SK-N-SH (cell line): ENCODE measurements at regions not wholly inside any gene's neighbourhood (a gene's known extent, or its start where the extent isn't known, plus 50 kb on each side); places are given as distances from the start of the nearest gene placed in this dataset.
A peak's percentile ranks its signal among the peaks of the same experiment; 100 is the strongest.

Experiments used
- CTCF ChIA-PET: fragments of 300-600, 350-600 bp; formaldehyde crosslinking; extraction: SDS; loops from one replicate; lab custom pipeline; 2021; lab: Yijun Ruan, JAX
- POLR2A ChIA-PET: fragments of 350-600 bp; sonication (Branson Sonifier 250); formaldehyde crosslinking; extraction: SDS; loops from one replicate; lab custom pipeline; 2020; ENCODE audit warnings: antibody characterized with exemption, inconsistent platforms; lab: Yijun Ruan, JAX
- DNase-seq: peaks from one replicate; pipeline ENCODE4 v3.0.0; 2012
- H2AFZ ChIP-seq: fragments of 200-600 bp; sonication (generic); 2 replicates; pipeline ENCODE4 v1.8.1; 2016; ENCODE audit warnings: antibody characterized with exemption, mild to moderate bottlenecking, low read depth
- H3F3A ChIP-seq: fragments of 200-600 bp; sonication (generic); replicated peaks from 2 replicates; pipeline ENCODE3; 2016; ENCODE audit warnings: antibody characterized with exemption, mild to moderate bottlenecking; ENCODE audit not compliant: insufficient read depth
- H3K27ac ChIP-seq, 2 experiments: fragments of 200-500 bp in 1 of 2; fragments of 200-600 bp in 1 of 2; sonication (Bioruptor generic) in 1 of 2; sonication (generic), shearing (Covaris generic) in 1 of 2; 2 replicates each; pipeline versions ENCODE4 v1.5.1 to v1.6.1; 2014 to 2016; ENCODE audit warnings: low read depth in 2 of 2, inconsistent platforms in 1 of 2, low read length in 1 of 2, mild to moderate bottlenecking in 1 of 2, mixed read lengths in 1 of 2
- H3K27me3 ChIP-seq: fragments of 200-600 bp; sonication (generic), shearing (Covaris generic); 2 replicates; pipeline ENCODE4 v1.6.1; 2016; ENCODE audit warnings: mixed run types; ENCODE audit not compliant: insufficient read depth
- H3K36me3 ChIP-seq, 2 experiments: fragments of 200-500 bp in 1 of 2; fragments of 200-600 bp in 1 of 2; sonication (Bioruptor generic) in 1 of 2; sonication (generic) in 1 of 2; replicated peaks in 1 of 2; 2 replicates each; pipeline versions ENCODE3 to v1.5.1; 2014 to 2016; ENCODE audit warnings: low read length in 1 of 2, mild to moderate bottlenecking in 1 of 2; ENCODE audit not compliant: insufficient read depth in 2 of 2, control insufficient read depth in 1 of 2
- H3K4me1 ChIP-seq, 2 experiments: fragments of 200-500 bp in 1 of 2; fragments of 200-600 bp in 1 of 2; sonication (Bioruptor generic) in 1 of 2; sonication (generic), shearing (Covaris generic) in 1 of 2; 2 replicates each; pipeline versions ENCODE4 v1.5.1 to v1.6.1; 2014 to 2016; ENCODE audit warnings: low read depth in 1 of 2, low read length in 1 of 2, mixed run types in 1 of 2; ENCODE audit not compliant: insufficient read depth in 2 of 2, control insufficient read depth in 1 of 2
- H3K4me2 ChIP-seq: fragments of 200-600 bp; sonication (generic), shearing (Covaris generic); 2 replicates; pipeline ENCODE4 v1.6.1; 2017; ENCODE audit warnings: mixed run types
- H3K4me3 ChIP-seq, 2 experiments: fragments of 200-500 bp in 1 of 2; fragments of 200-600 bp in 1 of 2; sonication (Bioruptor generic) in 1 of 2; sonication (generic), shearing (Covaris generic) in 1 of 2; 2 replicates each; pipeline versions ENCODE4 v1.5.1 to v1.8.1; 2014 to 2016; ENCODE audit warnings: low read depth in 2 of 2, inconsistent platforms in 1 of 2, low read length in 1 of 2, mild to moderate bottlenecking in 1 of 2, mixed read lengths in 1 of 2, moderate library complexity in 1 of 2
- H3K79me2 ChIP-seq: fragments of 200-600 bp; sonication (generic); 2 replicates; pipeline ENCODE4 v1.8.1; 2017; ENCODE audit warnings: mild to moderate bottlenecking; ENCODE audit not compliant: insufficient read depth
- H3K9ac ChIP-seq: fragments of 200-600 bp; sonication (generic); 2 replicates; pipeline ENCODE4 v1.6.1; 2017; ENCODE audit warnings: mixed run types
- H3K9me2 ChIP-seq: fragments of 200-600 bp; sonication (generic); 2 replicates; pipeline ENCODE4 v1.6.1; 2017; ENCODE audit warnings: mixed run types
- H3K9me3 ChIP-seq: fragments of 200-600 bp; sonication (generic); 2 replicates; pipeline ENCODE4 v1.6.1; 2017; ENCODE audit warnings: mixed run types, mild to moderate bottlenecking, moderate library complexity
- H4K20me1 ChIP-seq: fragments of 200-600 bp; sonication (generic); 2 replicates; pipeline ENCODE4 v1.6.1; 2017; ENCODE audit warnings: mild to moderate bottlenecking, mixed run types; ENCODE audit not compliant: insufficient read depth
- CHD2 ChIP-seq: fragments of 150-350 bp; IDR thresholded peaks from 2 replicates; pipeline ENCODE4 v1.6.1; 2018; ENCODE audit warnings: low read length; ENCODE audit not compliant: partially characterized antibody
- ELF1 ChIP-seq: IDR thresholded peaks from 2 replicates; pipeline ENCODE4 v1.4.0; 2012
- EP300 ChIP-seq, 2 experiments: IDR thresholded peaks; 2 replicates each; pipeline versions ENCODE4 v1.4.0 to v1.6.1; 2012; ENCODE audit warnings: borderline replicate concordance in 1 of 2, low read depth in 1 of 2, low read length in 1 of 2
- EZH2phosphoT487 ChIP-seq: fragments of 200-600 bp; sonication (generic); IDR thresholded peaks from 2 replicates; pipeline ENCODE4 v1.6.1; 2017; ENCODE audit warnings: low read depth, mixed run types, mild to moderate bottlenecking, antibody characterized with exemption, moderate library complexity, borderline replicate concordance
- FOSL2 ChIP-seq: IDR thresholded peaks from 2 replicates; pipeline ENCODE4 v1.4.0; 2012; ENCODE audit warnings: low read depth, mild to moderate bottlenecking, moderate library complexity, borderline replicate concordance
- GABPA ChIP-seq: IDR thresholded peaks from 2 replicates; pipeline ENCODE4 v1.4.0; 2012; ENCODE audit warnings: low read depth, mild to moderate bottlenecking
- GATA2 ChIP-seq: sonication (generic); formaldehyde crosslinking; IDR thresholded peaks from 2 replicates; pipeline ENCODE4 v1.5.0; 2020; ENCODE audit warnings: mild to moderate bottlenecking, missing genetic modification reagents
- IRF3 ChIP-seq: fragments of 150-350 bp; IDR thresholded peaks from 2 replicates; pipeline ENCODE4 v1.6.1; 2016; ENCODE audit warnings: mild to moderate bottlenecking, low read depth, low read length
- JUND ChIP-seq: IDR thresholded peaks from 2 replicates; pipeline ENCODE4 v1.4.0; 2012
- MAX ChIP-seq: IDR thresholded peaks from 2 replicates; pipeline ENCODE4 v1.4.0; 2012; ENCODE audit warnings: low read depth
- MEF2A ChIP-seq: IDR thresholded peaks from 2 replicates; pipeline ENCODE4 v1.4.0; 2012; ENCODE audit warnings: low read depth, borderline replicate concordance
- NFIC ChIP-seq: IDR thresholded peaks from 2 replicates; pipeline ENCODE4 v1.4.0; 2012; ENCODE audit warnings: borderline replicate concordance
- NRF1 ChIP-seq: IDR thresholded peaks from 2 replicates; pipeline ENCODE4 v1.6.1; 2012; ENCODE audit warnings: low read depth, mild to moderate bottlenecking, low read length
- PBX3 ChIP-seq: IDR thresholded peaks from 2 replicates; pipeline ENCODE4; 2012
- POLR2AphosphoS5 ChIP-seq: IDR thresholded peaks from 2 replicates; pipeline ENCODE4 v1.6.1; 2012; ENCODE audit warnings: low read depth, low read length
- RAD21 ChIP-seq: IDR thresholded peaks from 2 replicates; pipeline ENCODE4 v1.6.1; 2012; ENCODE audit warnings: mild to moderate bottlenecking, low read length
- RCOR1 ChIP-seq: fragments of 150-350 bp; IDR thresholded peaks from 2 replicates; pipeline ENCODE4 v1.6.1; 2017; ENCODE audit warnings: antibody characterized with exemption, low read length
- RFX5 ChIP-seq: IDR thresholded peaks from 2 replicates; pipeline ENCODE4 v1.6.1; 2012; ENCODE audit warnings: mild to moderate bottlenecking, improper control_type of control experiment, low read length
- RXRA ChIP-seq: IDR thresholded peaks from 2 replicates; pipeline ENCODE4 v1.4.0; 2012; ENCODE audit warnings: low read depth, mild to moderate bottlenecking, borderline replicate concordance
- SIN3A ChIP-seq: IDR thresholded peaks from 2 replicates; pipeline ENCODE4 v1.6.1; 2012; ENCODE audit warnings: low read depth, mild to moderate bottlenecking, low read length, moderate library complexity, borderline replicate concordance
- TAF1 ChIP-seq: IDR thresholded peaks from 2 replicates; pipeline ENCODE4 v1.6.1; 2012; ENCODE audit warnings: low read depth, mild to moderate bottlenecking, low read length, moderate library complexity, borderline replicate concordance
- TCF12 ChIP-seq: IDR thresholded peaks from 2 replicates; pipeline ENCODE4 v1.4.0; 2012
- YY1 ChIP-seq: IDR thresholded peaks from 2 replicates; pipeline ENCODE4 v1.4.0; 2012; ENCODE audit warnings: low read depth, mild to moderate bottlenecking
- WGBS: methylation state at CpG from one replicate; pipeline ENCODE4 v1.1.6; 2017; ENCODE audit warnings: low lambda C conversion rate; 5-methylcytosine and 5-hydroxymethylcytosine counted together

GRCh38 chr1:208528578-208529240, 284.5 kb upstream of the PLXNA2 start:
- no peak for DNase-seq
- Histone ChIP-seq H3K4me1 (peaks cover 0 to 68% of the 10 kb centered on the region in 2 experiments; a peak in 2 of 4 replicates), H3K9me2 (no peaks in the 10 kb centered on the region), H3K36me3 (no peaks in the 10 kb centered on the region), H3K27ac (peak overlapping the region in 1 of 2 experiments; percentile 97; a peak in 2 of 4 replicates), H3K4me2 (no peak overlapping the region), H3K9ac (no peak overlapping the region), H3K27me3 (no peaks in the 10 kb centered on the region), H3K79me2 (no peaks in the 10 kb centered on the region), H3K9me3 (no peaks in the 10 kb centered on the region), H3F3A (no peaks in the 10 kb centered on the region), H4K20me1 (no peaks in the 10 kb centered on the region), H2AFZ (no peak overlapping the region), H3K4me3 (no peak overlapping the region)
- 63% methylated on average over 11 of the region's 13 CpGs for WGBS
- TF ChIP-seq YY1 (no peak), GATA2 (no peak), TAF1 (no peak), RXRA (no peak), RCOR1 (no peak), JUND (no peak), EZH2phosphoT487 (no peak), PBX3 (no peak), FOSL2 (no peak), RFX5 (no peak), NFIC (no peak), SIN3A (no peak)
- TF ChIP-seq, all 33 proteins: peak for 0
- ChIA-PET CTCF (interaction anchor here (1.7 kb wide), 1 partner anchor 28 kb away, joined by 6 read pairs; no protein-coding TSS in a partner anchor), POLR2A (no interaction called here)

- Histone ChIP-seq H3K36me3 (no peaks in the 10 kb centered on the region), H2AFZ (no peak overlapping the region), H3K27ac (peak overlapping the region in 1 of 2 experiments; percentile 97; a peak in 2 of 4 replicates), H3K4me2 (no peak overlapping the region), H3K9me3 (no peaks in the 10 kb centered on the region), H3K9me2 (no peaks in the 10 kb centered on the region), H3K79me2 (no peaks in the 10 kb centered on the region), H4K20me1 (no peaks in the 10 kb centered on the region), H3K9ac (no peak overlapping the region), H3F3A (no peaks in the 10 kb centered on the region), H3K27me3 (no peaks in the 10 kb centered on the region), H3K4me1 (peaks cover 0 to 78% of the 10 kb centered on the region in 2 experiments; a peak in 2 of 4 replicates), H3K4me3 (no peak overlapping the region; a peak in 1 of 4 replicates)
- CTCF ChIA-PET: interaction anchor here (0.6 to 1.8 kb wide), 6 partner anchors 9 to 672 kb away, joined by 3 to 6 read pairs (median 4); no protein-coding TSS in a partner anchor
- peak; percentile 74 for DNase-seq
- 31% methylated on average over 11 of the region's 11 CpGs for WGBS
- POLR2A ChIA-PET: no interaction called here
- TF ChIP-seq RAD21 (peak; percentile 41), IRF3 (no peak), JUND (no peak), CHD2 (peak; percentile 86), GABPA (no peak), SIN3A (no peak), TAF1 (no peak), NRF1 (no peak), MAX (no peak), PBX3 (peak; percentile 40), RFX5 (no peak), GATA2 (peak; percentile 99), RXRA (no peak), EP300 (IDR thresholded peaks at IDR 0.05; ENCODE audit: borderline replicate concordance in 1 of 2, low read depth in 1 of 2, low read length in 1 of 2) (peak in 1 of 2 experiments; percentile 97; a peak in 2 of 4 replicates), NFIC (no peak), ELF1 (no peak), POLR2AphosphoS5 (0 out of 2 replicates have a peak, but pooled peaks have one; percentile 29), MEF2A (no peak), TCF12 (peak; percentile 56; the same call in 1 of the 2 replicates), FOSL2 (no peak), RCOR1 (peak; percentile 95)
Measured at GRCh38 chr1:208531003-208531750, 287.0 kb upstream of the PLXNA2 start.
